ENCODE measurements at regions not wholly inside any gene's neighbourhood (a gene's known extent, or its start where the extent isn't known, plus 50 kb on each side); places are given as distances from the start of the nearest gene placed in this dataset.

DNA sequence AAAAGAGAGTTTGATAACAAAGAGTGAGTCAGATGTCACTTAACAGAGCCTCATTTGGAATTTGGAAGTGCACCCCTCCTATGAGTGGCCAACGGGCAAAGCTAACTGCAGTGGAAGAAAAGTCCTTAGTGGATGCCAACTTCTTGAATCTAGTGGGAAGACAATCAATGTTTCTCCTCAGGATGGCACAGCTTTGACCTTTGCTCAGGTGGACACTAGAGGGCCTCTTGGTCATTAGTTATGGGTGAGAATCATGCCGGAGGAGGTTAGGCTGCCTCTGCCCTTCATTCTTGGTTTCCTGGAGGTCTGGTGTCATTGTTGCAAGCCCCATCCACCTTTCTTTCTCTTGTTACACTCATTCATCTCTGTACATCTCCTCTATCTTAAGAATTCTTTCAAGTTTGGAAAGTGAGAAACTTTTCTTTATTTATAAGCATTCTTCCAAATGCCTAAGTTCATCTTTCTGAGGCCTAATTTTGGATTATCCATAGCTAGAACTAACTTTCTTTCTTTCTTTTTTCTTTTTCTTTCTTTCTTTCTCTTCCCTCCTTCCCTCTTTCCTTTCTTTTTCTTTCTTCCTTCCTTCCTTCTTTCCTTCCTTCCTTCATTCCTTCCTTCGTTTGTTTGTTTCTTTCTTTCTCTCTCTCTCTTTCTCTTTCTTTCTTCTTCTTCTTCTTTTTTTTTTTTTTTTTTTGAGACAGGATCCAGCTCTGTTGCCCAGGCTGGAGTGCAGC lies 327.2 kb upstream of the TSHZ3 start:
- TF ChIP-seq, protein P1, sequence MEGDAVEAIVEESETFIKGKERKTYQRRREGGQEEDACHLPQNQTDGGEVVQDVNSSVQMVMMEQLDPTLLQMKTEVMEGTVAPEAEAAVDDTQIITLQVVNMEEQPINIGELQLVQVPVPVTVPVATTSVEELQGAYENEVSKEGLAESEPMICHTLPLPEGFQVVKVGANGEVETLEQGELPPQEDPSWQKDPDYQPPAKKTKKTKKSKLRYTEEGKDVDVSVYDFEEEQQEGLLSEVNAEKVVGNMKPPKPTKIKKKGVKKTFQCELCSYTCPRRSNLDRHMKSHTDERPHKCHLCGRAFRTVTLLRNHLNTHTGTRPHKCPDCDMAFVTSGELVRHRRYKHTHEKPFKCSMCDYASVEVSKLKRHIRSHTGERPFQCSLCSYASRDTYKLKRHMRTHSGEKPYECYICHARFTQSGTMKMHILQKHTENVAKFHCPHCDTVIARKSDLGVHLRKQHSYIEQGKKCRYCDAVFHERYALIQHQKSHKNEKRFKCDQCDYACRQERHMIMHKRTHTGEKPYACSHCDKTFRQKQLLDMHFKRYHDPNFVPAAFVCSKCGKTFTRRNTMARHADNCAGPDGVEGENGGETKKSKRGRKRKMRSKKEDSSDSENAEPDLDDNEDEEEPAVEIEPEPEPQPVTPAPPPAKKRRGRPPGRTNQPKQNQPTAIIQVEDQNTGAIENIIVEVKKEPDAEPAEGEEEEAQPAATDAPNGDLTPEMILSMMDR (IDR thresholded peaks at IDR 0.05; ENCODE audit: insufficient read depth, low read length) = peak; percentile 25
- no peak for TF ChIP-seq POLR2AphosphoS5 (IDR thresholded peaks at IDR 0.05; ENCODE audit: low read depth)
- TF ChIP-seq, protein P2, sequence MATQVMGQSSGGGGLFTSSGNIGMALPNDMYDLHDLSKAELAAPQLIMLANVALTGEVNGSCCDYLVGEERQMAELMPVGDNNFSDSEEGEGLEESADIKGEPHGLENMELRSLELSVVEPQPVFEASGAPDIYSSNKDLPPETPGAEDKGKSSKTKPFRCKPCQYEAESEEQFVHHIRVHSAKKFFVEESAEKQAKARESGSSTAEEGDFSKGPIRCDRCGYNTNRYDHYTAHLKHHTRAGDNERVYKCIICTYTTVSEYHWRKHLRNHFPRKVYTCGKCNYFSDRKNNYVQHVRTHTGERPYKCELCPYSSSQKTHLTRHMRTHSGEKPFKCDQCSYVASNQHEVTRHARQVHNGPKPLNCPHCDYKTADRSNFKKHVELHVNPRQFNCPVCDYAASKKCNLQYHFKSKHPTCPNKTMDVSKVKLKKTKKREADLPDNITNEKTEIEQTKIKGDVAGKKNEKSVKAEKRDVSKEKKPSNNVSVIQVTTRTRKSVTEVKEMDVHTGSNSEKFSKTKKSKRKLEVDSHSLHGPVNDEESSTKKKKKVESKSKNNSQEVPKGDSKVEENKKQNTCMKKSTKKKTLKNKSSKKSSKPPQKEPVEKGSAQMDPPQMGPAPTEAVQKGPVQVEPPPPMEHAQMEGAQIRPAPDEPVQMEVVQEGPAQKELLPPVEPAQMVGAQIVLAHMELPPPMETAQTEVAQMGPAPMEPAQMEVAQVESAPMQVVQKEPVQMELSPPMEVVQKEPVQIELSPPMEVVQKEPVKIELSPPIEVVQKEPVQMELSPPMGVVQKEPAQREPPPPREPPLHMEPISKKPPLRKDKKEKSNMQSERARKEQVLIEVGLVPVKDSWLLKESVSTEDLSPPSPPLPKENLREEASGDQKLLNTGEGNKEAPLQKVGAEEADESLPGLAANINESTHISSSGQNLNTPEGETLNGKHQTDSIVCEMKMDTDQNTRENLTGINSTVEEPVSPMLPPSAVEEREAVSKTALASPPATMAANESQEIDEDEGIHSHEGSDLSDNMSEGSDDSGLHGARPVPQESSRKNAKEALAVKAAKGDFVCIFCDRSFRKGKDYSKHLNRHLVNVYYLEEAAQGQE (IDR thresholded peaks at IDR 0.05; ENCODE audit: insufficient replicate concordance, low read depth) = no peak
- TF ChIP-seq GABPA (IDR thresholded peaks at IDR 0.05; ENCODE audit: low read depth) = no peak

Data from HL-60 (cell line).